Thyroid gland (tissue), 4 donors: ENCODE measurements at regions not wholly inside any gene's neighbourhood (a gene's known extent, or its start where the extent isn't known, plus 50 kb on each side); places are given as distances from the start of the nearest gene placed in this dataset.

ENCODE experiments used
- DNase-seq, 2 donors: peaks; one replicate each; pipeline ENCODE4 v3.0.0-alpha.2; 2019
- H3K27ac ChIP-seq, 3 donors: fragments of 200-600 bp; sonication (generic); 1 replicate in 2 of 3; 2 replicates in 1 of 3; pipeline ENCODE4 v1.5.1; 2016 to 2019; ENCODE audit warnings: mild to moderate bottlenecking in 1 of 3, moderate library complexity in 1 of 3
- H3K27me3 ChIP-seq: fragments of 200-600 bp; sonication (generic); one replicate; pipeline ENCODE4 v1.5.1; 2019
- H3K36me3 ChIP-seq, 2 donors: fragments of 200-600 bp; sonication (generic); one replicate each; pipeline ENCODE4 v1.5.1; 2016 to 2019
- H3K4me1 ChIP-seq, 2 donors: fragments of 200-600 bp; sonication (generic); one replicate each; pipeline ENCODE4 v1.5.1; 2017 to 2019
- H3K4me3 ChIP-seq, 3 donors: fragments of 200-600 bp; sonication (generic); replicated peaks in 1 of 3; 1 replicate in 2 of 3; 2 replicates in 1 of 3; pipeline ENCODE4 v1.5.1; 2016; ENCODE audit warnings: mild to moderate bottlenecking in 1 of 3
- H3K9me3 ChIP-seq: fragments of 200-600 bp; sonication (generic); one replicate; pipeline ENCODE4 v1.5.1; 2017
- POLR2A ChIP-seq, 2 donors: fragments of 450-650 bp; IDR thresholded peaks; one replicate each; pipeline ENCODE4 v1.6.1; 2017; ENCODE audit warnings: antibody characterized with exemption in 2 of 2, mild to moderate bottlenecking in 2 of 2, moderate library complexity in 1 of 2
- WGBS, 2 donors: methylation state at CpG; one replicate each; pipeline ENCODE4 v1.1.5; 2017; 5-methylcytosine and 5-hydroxymethylcytosine counted together
- intact Hi-C: fragments of 100-400 bp; cut with DNase I; formaldehyde crosslinking; loops from one replicate; pipeline ENCODE4 v1.15.1; 2023
- TF ChIP-seq, protein P1 (sequence below), 6 experiments: fragments of 200-600 bp in 3 of 6; fragments of 450-650 bp in 3 of 6; sonication (generic) in 3 of 6; IDR thresholded peaks; one replicate each; pipeline ENCODE4 v1.5.1; 2016 to 2019; ENCODE audit warnings: antibody characterized with exemption in 6 of 6, mild to moderate bottlenecking in 2 of 6, inconsistent platforms in 1 of 6, moderate library complexity in 1 of 6

DNA sequence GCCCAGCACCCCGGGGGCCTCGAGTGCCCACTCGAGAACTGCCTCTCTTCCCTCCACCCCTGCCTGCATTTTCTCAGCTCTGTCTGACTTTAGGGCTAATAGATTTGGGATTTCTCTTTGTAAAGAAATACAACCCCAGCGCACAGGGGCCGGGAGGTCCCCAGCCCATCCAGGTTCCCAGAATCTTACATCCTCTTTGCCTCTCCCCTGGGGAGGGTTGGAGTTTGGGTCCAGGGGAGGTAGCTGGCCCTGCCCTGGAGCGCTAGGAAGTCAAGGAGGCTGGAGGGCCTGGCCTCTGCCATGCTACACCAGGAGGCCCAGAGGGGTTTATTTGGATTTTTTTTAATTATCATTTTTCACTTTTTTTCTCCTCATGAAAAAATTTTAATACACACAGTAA, 65.7 kb upstream of the LMO1 start:
- WGBS, 2 donors, result 66 to 86% methylated on average over 3 to 6 of the region's 6 CpGs
- no peak for DNase-seq
- Histone ChIP-seq H3K36me3 (no peaks in the 10 kb centered on the region), H3K27ac (no peak overlapping the region), H3K4me3 (no peak overlapping the region), H3K27me3 (no peaks in the 10 kb centered on the region), H3K4me1 (peaks cover 0 to 13% of the 10 kb centered on the region in 2 donors), H3K9me3 (no peaks in the 10 kb centered on the region)
- TF ChIP-seq, protein P1, sequence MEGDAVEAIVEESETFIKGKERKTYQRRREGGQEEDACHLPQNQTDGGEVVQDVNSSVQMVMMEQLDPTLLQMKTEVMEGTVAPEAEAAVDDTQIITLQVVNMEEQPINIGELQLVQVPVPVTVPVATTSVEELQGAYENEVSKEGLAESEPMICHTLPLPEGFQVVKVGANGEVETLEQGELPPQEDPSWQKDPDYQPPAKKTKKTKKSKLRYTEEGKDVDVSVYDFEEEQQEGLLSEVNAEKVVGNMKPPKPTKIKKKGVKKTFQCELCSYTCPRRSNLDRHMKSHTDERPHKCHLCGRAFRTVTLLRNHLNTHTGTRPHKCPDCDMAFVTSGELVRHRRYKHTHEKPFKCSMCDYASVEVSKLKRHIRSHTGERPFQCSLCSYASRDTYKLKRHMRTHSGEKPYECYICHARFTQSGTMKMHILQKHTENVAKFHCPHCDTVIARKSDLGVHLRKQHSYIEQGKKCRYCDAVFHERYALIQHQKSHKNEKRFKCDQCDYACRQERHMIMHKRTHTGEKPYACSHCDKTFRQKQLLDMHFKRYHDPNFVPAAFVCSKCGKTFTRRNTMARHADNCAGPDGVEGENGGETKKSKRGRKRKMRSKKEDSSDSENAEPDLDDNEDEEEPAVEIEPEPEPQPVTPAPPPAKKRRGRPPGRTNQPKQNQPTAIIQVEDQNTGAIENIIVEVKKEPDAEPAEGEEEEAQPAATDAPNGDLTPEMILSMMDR (IDR thresholded peaks at IDR 0.05), result no peak
- TF ChIP-seq POLR2A (IDR thresholded peaks at IDR 0.05), result no peak
- intact Hi-C loops, result no loop called here

DNA sequence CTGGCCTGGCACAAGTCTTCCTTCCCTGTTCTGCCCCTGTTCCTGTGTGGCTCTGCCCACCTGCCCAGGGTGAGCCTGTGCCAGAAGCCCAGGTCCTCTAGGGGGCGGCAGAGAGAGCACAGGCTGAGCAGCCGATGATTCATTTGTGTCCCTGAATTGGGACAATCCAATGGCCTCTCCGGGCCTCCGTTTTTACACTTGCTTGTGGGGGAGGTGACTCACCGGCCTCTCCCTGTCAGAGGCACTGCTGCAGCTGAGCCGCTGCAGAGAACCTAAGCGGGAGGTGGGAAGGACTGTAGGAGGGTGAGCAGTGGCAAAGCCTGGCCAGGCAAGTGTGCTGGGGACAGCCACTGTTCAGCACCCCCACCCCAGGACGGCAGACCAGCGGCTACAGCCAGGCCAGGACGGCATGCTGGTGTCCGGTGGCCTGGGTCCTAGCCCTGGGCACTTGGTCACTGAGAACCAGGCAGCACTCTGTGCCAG, 65.2 kb upstream of the LMO1 start:
- Histone ChIP-seq H3K4me1 (peaks cover 0 to 13% of the 10 kb centered on the region in 2 donors), H3K27ac (no peak overlapping the region), H3K27me3 (no peaks in the 10 kb centered on the region), H3K4me3 (no peak overlapping the region), H3K36me3 (no peaks in the 10 kb centered on the region), H3K9me3 (no peaks in the 10 kb centered on the region)
- TF ChIP-seq, protein P1 (IDR thresholded peaks at IDR 0.05), result peak; percentile 14 to 82 (median 60)
- TF ChIP-seq POLR2A (IDR thresholded peaks at IDR 0.05), result no peak
- peak; percentile 77 to 86 for DNase-seq
- intact Hi-C loops, result no loop called here
- 0 to 10% methylated on average over 2 to 6 of the region's 11 CpGs for WGBS, 2 donors

DNA sequence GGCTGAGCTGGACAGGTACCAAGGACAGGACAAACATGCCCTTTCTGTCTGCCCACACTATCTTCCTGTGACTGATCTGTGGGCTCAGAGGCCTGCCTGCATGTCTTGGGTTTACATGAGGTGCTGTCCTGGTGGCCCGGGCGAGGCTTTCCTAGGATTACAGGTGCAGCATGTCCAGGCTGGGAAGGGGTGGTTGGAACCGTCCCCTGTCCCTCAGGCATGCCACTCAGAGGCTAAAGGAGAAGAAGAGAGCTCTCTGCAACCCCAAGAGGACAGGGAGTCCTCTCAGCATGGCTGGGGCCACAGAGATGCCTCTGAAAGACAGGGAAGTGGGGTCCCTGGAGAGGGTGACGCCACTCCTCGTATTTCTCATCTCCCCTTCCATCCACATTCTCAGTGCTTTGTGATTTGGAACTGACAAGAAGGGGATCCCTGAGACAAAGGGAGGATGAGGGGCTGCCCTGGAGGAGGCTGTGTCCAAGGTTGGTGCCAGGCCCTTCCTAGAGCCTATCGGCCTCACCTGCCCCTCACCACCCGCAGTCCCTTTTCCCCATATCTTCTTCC, 64.6 kb upstream of the LMO1 start:
- H3K9me3 ChIP-seq, result no peaks in the 10 kb centered on the region
- intact Hi-C loops, result no loop called here
- no peaks in the 10 kb centered on the region for H3K36me3 ChIP-seq
- no peaks in the 10 kb centered on the region for H3K27me3 ChIP-seq
- no peak overlapping the region for H3K4me3 ChIP-seq
- no peak for DNase-seq
- WGBS, 2 donors, result 95% methylated on average over 7 of the region's 7 CpGs
- no peak for TF ChIP-seq POLR2A (IDR thresholded peaks at IDR 0.05)
- TF ChIP-seq, protein P1 (IDR thresholded peaks at IDR 0.05), result no peak
- H3K27ac ChIP-seq, result no peak overlapping the region
- H3K4me1 ChIP-seq, result peaks cover 0 to 13% of the 10 kb centered on the region in 2 donors

DNA sequence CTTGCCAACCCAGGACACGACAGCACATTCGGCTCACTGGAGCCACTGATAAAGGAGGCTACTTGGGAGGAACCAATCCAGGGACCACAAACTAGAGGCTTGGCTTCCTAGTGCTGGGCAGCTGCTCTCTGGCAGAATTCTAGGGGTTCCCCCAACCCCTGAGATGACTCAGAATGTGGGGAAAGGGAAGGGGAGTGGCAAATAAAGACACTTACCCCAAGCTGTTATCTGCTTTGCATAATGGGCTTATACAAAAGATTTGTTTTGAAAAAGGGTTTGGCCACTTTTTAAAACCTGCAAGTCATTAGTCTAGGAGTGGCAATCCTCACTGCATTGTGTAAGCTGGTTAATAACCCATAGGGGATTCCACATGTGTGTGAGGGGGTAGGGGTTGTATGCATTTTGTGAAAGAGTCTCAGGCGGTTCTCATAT, 64.1 kb upstream of the LMO1 start:
- TF ChIP-seq POLR2A (IDR thresholded peaks at IDR 0.05), result no peak
- TF ChIP-seq, protein P1 (IDR thresholded peaks at IDR 0.05), result no peak
- 56 to 73% methylated on average over 3 of the region's 3 CpGs for WGBS, 2 donors
- Histone ChIP-seq H3K4me1 (peaks cover 0 to 13% of the 10 kb centered on the region in 2 donors), H3K27ac (no peak overlapping the region), H3K27me3 (no peaks in the 10 kb centered on the region), H3K36me3 (no peaks in the 10 kb centered on the region), H3K4me3 (no peak overlapping the region), H3K9me3 (no peaks in the 10 kb centered on the region)
- no peak for DNase-seq
- intact Hi-C loops, result no loop called here

DNA sequence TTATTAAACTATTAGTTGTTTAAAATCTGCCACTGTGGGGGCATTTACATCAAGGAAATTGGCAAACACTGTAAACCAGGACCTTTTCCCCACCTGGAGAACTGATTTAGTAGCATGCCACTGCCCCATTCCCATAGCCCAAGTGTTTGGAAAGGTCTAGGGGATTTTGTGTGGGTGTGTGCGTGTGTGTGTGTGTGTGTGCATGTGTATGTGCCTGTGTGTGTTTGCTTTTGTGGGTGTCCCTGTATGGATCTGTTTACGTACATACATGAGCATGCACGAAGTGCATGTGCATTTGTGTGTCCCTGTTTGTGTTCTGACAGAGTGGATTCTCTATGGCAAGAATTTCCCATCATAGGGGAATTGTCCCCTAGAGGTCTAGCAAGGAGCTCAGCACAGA, 62.7 kb upstream of the LMO1 start:
- no peaks in the 10 kb centered on the region for H3K36me3 ChIP-seq
- H3K4me3 ChIP-seq, result no peak overlapping the region
- no peak overlapping the region for H3K27ac ChIP-seq
- TF ChIP-seq, protein P1 (IDR thresholded peaks at IDR 0.05), result no peak
- TF ChIP-seq POLR2A (IDR thresholded peaks at IDR 0.05), result no peak
- 74 to 83% methylated on average over 3 of the region's 3 CpGs for WGBS, 2 donors
- peaks cover 0 to 13% of the 10 kb centered on the region in 2 donors for H3K4me1 ChIP-seq
- no peaks in the 10 kb centered on the region for H3K9me3 ChIP-seq
- intact Hi-C loops, result no loop called here
- no peak for DNase-seq
- no peaks in the 10 kb centered on the region for H3K27me3 ChIP-seq
